ENCODE measurements at regions not wholly inside any gene's neighbourhood (a gene's known extent, or its start where the extent isn't known, plus 50 kb on each side); places are given as distances from the start of the nearest gene placed in this dataset.

GRCh38 chr20:52252664-52253063, 61.1 kb upstream of the ZFP64 start:
- no peak for DNase-seq (ENCODE audit: low read depth)

- no peak for DNase-seq (ENCODE audit: low read depth)
These were observed 60.2 kb upstream of the ZFP64 start for GRCh38 chr20:52251827-52252226.

DNA sequence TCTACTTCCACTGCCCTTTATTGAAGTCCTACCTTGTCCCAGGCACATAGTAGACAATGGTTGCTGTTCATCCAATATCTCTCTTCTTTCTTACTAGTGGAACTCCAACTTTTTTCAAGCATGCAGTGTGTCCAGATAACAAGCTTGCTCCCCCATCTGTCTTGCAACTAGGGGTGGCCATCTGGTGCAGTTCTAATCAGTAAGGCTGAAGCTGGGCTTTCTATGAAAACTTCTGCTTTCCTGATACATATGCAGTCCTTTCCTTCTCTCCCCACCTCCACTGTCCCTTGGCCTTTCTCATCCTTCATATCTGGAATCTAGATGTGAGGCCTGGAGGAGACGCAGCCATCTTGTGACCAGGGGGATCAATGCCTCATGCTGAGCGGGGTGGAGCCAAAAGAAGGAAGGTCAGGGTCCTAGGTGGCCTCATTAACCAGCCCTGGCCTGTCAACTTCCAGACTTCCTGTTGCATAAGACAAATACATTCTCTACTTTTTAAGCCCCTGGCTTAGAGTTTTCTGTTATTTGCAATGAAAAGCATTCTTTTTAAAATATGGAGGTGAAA, 59.6 kb upstream of the ZFP64 start:
- no peak for DNase-seq (ENCODE audit: low read depth)

GRCh38 chr20:52247548-52247947, 56.0 kb upstream of the ZFP64 start:
- DNase-seq (ENCODE audit: low read depth) = no peak

DNA sequence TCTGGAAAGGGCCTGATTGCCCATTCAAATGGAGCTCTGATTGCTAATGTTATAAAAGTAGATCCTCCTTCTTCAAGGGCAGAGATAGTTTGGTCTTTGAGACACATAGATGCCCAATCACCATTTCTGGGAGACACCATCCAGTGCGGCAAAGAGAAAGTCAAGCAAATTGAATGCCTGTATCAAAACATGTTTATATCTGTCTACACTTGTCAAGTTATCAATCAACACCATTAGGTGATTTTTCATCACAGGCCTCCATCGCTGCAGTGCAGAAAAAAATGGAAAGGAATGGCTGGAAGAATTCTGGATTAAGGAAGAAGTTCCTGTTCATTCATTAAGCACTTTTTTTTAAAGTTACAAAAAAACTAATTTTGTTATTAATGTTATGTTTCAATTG, 54.8 kb upstream of the ZFP64 start:
- no peak for DNase-seq (ENCODE audit: low read depth)

DNA sequence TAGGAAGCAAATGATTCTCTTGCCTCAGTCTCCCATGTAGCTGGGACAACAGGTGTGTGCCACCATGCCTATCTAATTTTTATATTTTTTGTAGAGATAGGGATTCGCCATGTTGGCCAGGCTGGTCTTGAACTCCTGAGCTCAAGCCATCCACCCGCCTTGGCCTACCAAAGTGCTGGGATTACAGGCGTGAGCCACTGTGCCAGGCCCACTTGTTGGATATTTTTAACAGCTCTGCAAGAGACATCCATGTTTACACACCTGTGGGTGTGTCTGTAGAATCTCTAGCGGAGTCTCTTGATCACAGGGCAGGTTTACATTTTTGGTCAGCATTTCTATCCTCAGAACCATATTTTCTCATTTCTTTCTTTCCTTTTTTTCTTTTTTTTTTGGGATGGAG, 53.1 kb upstream of the ZFP64 start:
- no peak for DNase-seq (ENCODE audit: low read depth)

GRCh38 chr20:52242237-52243230, 51.0 kb upstream of the ZFP64 start:
- DNase-seq (ENCODE audit: low read depth) = no peak

All from stimulated activated CD8-positive, alpha-beta memory T cell treated with anti-CD3 and anti-CD28 coated beads, Interleukin-12 subunit alpha, Interleukin-12 subunit beta, amount 100 ng/mL, for 1 hour (primary cell).